ENCODE measurements at regions not wholly inside any gene's neighbourhood (a gene's known extent, or its start where the extent isn't known, plus 50 kb on each side); places are given as distances from the start of the nearest gene placed in this dataset.

DNA sequence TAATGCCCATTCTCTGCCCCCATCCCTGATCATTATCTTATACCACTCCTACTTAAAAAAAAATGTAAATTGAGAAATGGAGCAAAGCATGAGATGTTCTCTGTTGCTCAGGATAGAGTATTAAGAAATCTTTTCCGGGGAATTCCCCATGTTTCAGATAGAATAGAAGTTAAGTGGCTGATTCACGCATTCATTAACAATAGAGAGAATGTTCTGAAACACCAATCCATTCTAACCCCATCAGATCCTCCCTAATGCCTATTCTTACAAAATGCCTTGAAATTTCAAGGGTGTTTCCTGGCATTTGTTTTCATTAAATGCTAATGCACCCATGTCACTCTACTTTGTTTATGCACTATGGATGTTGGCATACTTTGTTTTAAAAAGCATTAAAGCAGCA, 101.1 kb downstream of the AREG start:
- H2AFZ ChIP-seq (ENCODE audit: control insufficient read depth, low read length), result no peak overlapping the region
- no peak overlapping the region for H3K9ac ChIP-seq (ENCODE audit: control insufficient read depth, extremely low read depth, insufficient read depth, low read length)
- DNase-seq (ENCODE audit: low read depth, low spot score), result peak; percentile 25

DNA sequence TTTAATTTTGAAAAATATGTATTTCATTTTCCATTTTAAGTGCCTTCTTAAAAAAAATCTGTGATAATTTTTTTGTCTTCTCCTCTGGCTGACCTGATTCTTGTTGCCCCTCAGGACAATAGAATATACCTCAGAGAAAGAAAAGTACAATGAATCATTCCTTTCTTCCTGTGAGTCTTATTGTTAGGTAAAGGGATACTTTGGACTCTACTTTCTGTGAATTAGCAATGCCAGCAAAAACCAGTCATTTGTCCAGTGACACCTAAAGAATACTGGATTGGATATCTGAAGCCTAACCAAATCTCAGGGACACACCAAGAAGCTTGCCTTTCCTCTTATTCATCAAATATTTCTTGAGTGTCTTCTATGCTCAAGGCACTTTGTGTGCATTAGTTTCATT, 102.1 kb downstream of the AREG start:
- FAIRE-seq (peak; percentile 49), DNase-seq (ENCODE audit: low read depth, low spot score) (no peak)
- H3K79me2 ChIP-seq (ENCODE audit: control insufficient read depth, insufficient read depth, low read length), result no peaks in the 10 kb centered on the region
- H3K27me3 ChIP-seq (ENCODE audit: control insufficient read depth, extremely low read depth, insufficient read depth, low read length), result no peaks in the 10 kb centered on the region
- H3K9me3 ChIP-seq (ENCODE audit: control insufficient read depth, low read depth, low read length), result no peaks in the 10 kb centered on the region
- H3K4me2 ChIP-seq (ENCODE audit: control insufficient read depth, extremely low read depth, insufficient read depth, low read depth, low read length), result no peak overlapping the region
- H3K36me3 ChIP-seq (ENCODE audit: control insufficient read depth in 2 of 2, extremely low read depth in 1 of 2, insufficient read depth in 2 of 2, low read length in 2 of 2), result no peaks in the 10 kb centered on the region
- H3K27ac ChIP-seq (ENCODE audit: control insufficient read depth, insufficient read depth, low read length), result peak overlapping the region; percentile 67
- H3K9me1 ChIP-seq (ENCODE audit: control insufficient read depth, extremely low read depth, insufficient read depth, low read length), result no peaks in the 10 kb centered on the region
- dilution Hi-C loops (cut with MboI; ENCODE audit: extremely low pct_ligation_motif_present, low sequenced_read_pairs), result no loop called here
- H3K4me3 ChIP-seq (ENCODE audit: control insufficient read depth in 2 of 3, extremely low read depth in 1 of 3, insufficient read depth in 2 of 3, low read depth in 1 of 3, low read length in 3 of 3), result no peak overlapping the region
- no peak overlapping the region for H2AFZ ChIP-seq (ENCODE audit: control insufficient read depth, low read length)
- no peak overlapping the region for H3K9ac ChIP-seq (ENCODE audit: control insufficient read depth, extremely low read depth, insufficient read depth, low read length)
- no peaks in the 10 kb centered on the region for H4K20me1 ChIP-seq (ENCODE audit: control insufficient read depth, extremely low read depth, insufficient read depth, low read length)
- peaks cover 39% of the 10 kb centered on the region for H3K4me1 ChIP-seq (ENCODE audit: control insufficient read depth, extremely low read depth, insufficient read depth, low read length)
- TF ChIP-seq, protein P1, sequence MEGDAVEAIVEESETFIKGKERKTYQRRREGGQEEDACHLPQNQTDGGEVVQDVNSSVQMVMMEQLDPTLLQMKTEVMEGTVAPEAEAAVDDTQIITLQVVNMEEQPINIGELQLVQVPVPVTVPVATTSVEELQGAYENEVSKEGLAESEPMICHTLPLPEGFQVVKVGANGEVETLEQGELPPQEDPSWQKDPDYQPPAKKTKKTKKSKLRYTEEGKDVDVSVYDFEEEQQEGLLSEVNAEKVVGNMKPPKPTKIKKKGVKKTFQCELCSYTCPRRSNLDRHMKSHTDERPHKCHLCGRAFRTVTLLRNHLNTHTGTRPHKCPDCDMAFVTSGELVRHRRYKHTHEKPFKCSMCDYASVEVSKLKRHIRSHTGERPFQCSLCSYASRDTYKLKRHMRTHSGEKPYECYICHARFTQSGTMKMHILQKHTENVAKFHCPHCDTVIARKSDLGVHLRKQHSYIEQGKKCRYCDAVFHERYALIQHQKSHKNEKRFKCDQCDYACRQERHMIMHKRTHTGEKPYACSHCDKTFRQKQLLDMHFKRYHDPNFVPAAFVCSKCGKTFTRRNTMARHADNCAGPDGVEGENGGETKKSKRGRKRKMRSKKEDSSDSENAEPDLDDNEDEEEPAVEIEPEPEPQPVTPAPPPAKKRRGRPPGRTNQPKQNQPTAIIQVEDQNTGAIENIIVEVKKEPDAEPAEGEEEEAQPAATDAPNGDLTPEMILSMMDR (optimal IDR thresholded peaks at IDR 0.05 in 1 of 3, IDR thresholded peaks at IDR 0.05 in 1 of 3, conservative IDR thresholded peaks at IDR 0.05 in 1 of 3; ENCODE audit: extremely low read depth in 1 of 3, insufficient read depth in 2 of 3, low read length in 3 of 3), result no peak
- no peak for TF ChIP-seq EZH2 (IDR thresholded peaks at IDR 0.05; ENCODE audit: low read length)

More for the DNA sequence above, 101.1 kb downstream of the AREG start:
- FAIRE-seq, result peak; percentile 85
- Histone ChIP-seq H3K27me3 (ENCODE audit: control insufficient read depth, extremely low read depth, insufficient read depth, low read length) (no peaks in the 10 kb centered on the region), H3K4me2 (ENCODE audit: control insufficient read depth, extremely low read depth, insufficient read depth, low read depth, low read length) (peak overlapping the region; percentile 14), H3K4me1 (ENCODE audit: control insufficient read depth, extremely low read depth, insufficient read depth, low read length) (peaks cover 39% of the 10 kb centered on the region), H3K9me3 (ENCODE audit: control insufficient read depth, low read depth, low read length) (no peaks in the 10 kb centered on the region), H4K20me1 (ENCODE audit: control insufficient read depth, extremely low read depth, insufficient read depth, low read length) (no peaks in the 10 kb centered on the region), H3K4me3 (ENCODE audit: control insufficient read depth in 2 of 3, extremely low read depth in 1 of 3, insufficient read depth in 2 of 3, low read depth in 1 of 3, low read length in 3 of 3) (no peak overlapping the region), H3K9me1 (ENCODE audit: control insufficient read depth, extremely low read depth, insufficient read depth, low read length) (no peaks in the 10 kb centered on the region), H3K27ac (ENCODE audit: control insufficient read depth, insufficient read depth, low read length) (peak overlapping the region; percentile 77), H3K79me2 (ENCODE audit: control insufficient read depth, insufficient read depth, low read length) (no peaks in the 10 kb centered on the region), H3K36me3 (ENCODE audit: control insufficient read depth in 2 of 2, extremely low read depth in 1 of 2, insufficient read depth in 2 of 2, low read length in 2 of 2) (no peaks in the 10 kb centered on the region)
- dilution Hi-C loops (cut with MboI; ENCODE audit: extremely low pct_ligation_motif_present, low sequenced_read_pairs), result no loop called here
- TF ChIP-seq, protein P1 (optimal IDR thresholded peaks at IDR 0.05 in 1 of 3, IDR thresholded peaks at IDR 0.05 in 1 of 3, conservative IDR thresholded peaks at IDR 0.05 in 1 of 3; ENCODE audit: extremely low read depth in 1 of 3, insufficient read depth in 2 of 3, low read length in 3 of 3), result no peak
- no peak for TF ChIP-seq EZH2 (IDR thresholded peaks at IDR 0.05; ENCODE audit: low read length)
